VCaP (cell line): ENCODE measurements at regions not wholly inside any gene's neighbourhood (a gene's known extent, or its start where the extent isn't known, plus 50 kb on each side); places are given as distances from the start of the nearest gene placed in this dataset.

Experiments
- H3K27ac ChIP-seq: fragments of 450-650 bp; 2 replicates; pipeline ENCODE4 v1.5.1; 2017
- TF ChIP-seq, protein P1 (sequence below): fragments of 450-650 bp; conservative IDR thresholded peaks from 2 replicates; pipeline ENCODE4 v1.5.1; 2017; ENCODE audit warnings: mild to moderate bottlenecking, moderate library complexity

DNA sequence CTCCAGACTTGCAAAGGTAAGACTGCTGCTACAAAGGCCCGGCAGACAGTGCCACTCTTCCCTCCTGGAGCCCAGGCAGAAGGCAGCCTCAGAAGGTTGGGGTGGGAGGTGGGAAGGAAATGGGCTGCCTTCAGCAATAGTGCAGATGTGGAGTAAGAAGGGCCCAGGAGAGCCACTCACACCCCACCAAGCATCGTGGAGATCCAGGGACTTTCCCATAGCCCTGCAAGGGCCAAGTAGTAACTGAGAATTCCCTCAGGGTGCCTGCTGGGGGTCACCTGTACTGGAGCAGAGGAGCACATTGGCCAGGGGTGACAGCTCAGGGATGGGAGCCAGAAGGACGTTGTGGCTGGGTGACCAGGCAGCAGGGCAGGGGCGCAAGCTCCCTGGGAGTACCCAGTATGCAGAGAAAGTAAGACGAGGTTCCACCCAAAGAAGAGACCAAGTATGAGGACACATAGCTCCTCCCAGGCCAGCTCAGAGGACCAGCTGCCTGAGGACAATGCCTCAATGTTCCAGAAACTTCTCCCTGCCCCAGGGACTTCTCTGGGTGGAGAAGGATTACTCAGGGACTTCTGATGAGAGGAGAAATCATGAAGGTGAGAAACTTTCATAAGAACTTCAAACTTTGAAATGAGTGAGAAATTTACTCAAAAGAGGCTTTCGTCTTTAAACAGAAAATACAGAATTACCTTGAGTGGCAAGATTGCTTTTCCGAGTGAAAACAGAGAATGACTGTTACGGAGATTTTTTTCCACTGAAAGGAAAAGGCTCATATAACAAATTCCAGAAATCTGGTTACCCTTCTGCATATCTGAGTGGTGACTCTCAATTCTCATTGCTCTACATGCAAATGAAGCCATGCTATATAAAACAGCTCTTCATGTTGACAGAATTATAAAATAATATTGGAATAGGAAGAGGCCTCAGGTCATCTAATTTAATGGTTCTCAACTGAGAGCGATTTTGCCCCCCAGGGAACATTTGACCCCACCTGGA is 87.9 kb upstream of the TRIO start:
- TF ChIP-seq, protein P1, sequence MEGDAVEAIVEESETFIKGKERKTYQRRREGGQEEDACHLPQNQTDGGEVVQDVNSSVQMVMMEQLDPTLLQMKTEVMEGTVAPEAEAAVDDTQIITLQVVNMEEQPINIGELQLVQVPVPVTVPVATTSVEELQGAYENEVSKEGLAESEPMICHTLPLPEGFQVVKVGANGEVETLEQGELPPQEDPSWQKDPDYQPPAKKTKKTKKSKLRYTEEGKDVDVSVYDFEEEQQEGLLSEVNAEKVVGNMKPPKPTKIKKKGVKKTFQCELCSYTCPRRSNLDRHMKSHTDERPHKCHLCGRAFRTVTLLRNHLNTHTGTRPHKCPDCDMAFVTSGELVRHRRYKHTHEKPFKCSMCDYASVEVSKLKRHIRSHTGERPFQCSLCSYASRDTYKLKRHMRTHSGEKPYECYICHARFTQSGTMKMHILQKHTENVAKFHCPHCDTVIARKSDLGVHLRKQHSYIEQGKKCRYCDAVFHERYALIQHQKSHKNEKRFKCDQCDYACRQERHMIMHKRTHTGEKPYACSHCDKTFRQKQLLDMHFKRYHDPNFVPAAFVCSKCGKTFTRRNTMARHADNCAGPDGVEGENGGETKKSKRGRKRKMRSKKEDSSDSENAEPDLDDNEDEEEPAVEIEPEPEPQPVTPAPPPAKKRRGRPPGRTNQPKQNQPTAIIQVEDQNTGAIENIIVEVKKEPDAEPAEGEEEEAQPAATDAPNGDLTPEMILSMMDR: no peak
- no peak overlapping the region for H3K27ac ChIP-seq

DNA sequence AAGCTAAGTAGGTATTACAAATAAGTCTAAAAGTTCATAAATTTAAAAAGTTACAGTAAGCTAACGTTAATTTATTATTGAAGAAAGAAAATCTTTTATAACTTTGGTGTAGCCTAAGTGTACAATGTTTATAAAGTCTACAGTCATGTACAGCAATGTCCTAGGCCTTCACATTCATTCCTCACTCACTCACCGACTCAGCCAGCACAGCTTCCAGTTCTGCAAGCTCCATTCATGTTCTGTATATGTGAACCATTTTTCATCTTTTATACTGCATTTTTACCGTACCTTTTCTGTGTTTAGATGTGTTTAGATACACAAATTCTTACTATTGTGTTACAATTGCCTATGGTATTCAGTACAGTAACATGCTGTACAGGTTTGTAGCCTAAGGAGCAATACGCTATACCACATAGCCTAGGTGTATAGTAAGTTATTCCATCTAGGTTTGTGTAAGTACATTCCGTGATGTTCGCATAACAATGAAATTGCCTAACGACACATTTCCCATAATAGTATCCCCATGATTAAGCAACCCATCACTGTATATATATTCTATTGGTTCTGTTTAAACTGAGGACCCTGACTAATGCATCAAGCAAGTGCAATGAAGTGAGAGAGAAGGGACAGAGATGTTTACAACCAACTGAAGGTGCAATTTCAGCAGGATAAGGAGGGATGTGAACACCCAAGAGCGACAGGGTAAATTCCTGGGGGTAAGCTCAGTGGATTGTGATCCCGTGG is 88.9 kb upstream of the TRIO start:
- TF ChIP-seq, protein P1: no peak
- no peak overlapping the region for H3K27ac ChIP-seq

DNA sequence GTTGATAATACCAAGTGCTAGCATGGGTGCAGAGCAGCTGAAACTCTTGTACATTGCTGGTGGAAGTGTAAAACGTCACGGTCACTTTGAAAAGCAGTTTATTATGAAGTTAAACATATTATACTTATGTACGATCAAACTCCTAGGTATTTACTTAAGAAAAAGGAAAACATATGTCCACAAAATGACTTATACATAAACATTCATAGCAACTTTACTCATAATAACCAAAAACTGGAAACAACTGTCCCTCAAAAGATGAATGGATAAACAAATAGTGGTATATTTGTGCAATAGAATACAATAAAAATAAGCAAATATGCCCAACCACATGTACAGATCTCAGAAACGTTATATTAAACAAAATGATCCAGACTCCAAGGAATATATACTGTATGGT is 92.3 kb upstream of the TRIO start:
- no peak overlapping the region for H3K27ac ChIP-seq
- TF ChIP-seq, protein P1: no peak

DNA sequence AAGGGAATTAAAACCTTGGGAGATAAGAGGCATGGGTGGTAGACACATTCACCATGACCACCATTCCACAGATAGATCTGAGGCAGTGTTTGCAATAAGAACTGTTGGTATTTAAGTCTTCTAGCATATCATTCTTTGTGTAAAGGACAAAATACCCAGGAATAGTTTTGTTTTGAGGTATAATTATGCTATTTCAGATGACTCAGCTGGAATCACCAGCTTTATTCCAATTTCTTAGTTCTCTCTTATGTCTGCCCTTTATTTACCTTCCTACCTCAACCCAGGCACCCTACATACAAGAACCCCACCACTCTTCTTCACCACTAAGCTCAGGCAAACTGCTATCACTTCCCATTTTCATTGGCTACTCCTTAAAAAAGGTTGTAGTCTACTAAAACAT is 94.7 kb upstream of the TRIO start:
- TF ChIP-seq, protein P1: no peak
- no peak overlapping the region for H3K27ac ChIP-seq

DNA sequence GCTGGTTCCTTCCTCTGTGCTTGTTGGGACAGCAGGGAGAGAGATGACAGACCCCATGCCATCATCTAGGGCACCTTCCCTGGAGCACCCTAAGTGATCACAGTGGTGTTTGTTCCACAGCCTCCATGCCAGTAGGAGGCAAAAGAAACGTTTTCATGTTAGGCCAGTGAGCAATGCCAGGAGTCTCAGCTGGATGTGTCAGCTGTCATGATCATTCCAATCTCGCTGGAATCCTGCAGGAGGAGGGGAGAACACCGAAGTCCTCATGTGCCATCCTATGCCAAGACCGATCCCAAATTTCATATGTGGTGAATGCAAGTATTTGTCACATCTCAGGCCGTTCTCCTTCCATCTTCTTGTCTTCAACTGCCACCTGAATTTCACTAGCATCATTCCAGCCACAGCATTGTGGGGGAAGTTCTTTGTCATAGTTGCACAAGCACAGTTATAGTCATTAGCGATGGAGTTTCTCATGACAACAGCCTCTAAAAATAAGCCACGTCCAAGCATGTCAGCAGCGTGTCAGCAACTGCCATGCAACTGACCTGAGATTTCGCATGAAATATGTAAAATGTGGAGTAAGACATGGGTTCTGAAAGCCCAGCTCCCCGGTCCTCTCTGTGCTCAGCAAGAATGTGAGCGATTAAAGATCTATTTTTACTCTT is 97.2 kb upstream of the DNAH5 start:
- TF ChIP-seq, protein P1: no peak
- H3K27ac ChIP-seq: no peak overlapping the region

DNA sequence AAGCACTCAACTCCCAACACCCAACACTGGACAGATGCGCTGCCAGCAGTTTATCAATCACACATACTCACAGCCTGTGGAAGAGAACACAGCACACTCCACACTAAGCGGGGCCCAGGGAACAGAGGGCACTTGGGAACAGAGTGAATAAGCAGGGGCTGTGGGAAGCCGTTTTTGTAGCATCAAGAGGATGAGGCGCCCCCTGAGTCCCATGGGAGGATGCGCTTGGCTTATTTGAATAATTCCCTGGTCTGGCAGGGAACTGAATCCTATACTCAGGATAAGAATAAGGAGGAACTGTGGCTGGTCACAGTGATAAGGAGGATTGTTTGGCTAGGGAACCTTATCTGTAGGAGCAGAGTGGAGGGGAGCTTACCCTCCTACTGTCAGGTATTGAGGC is 96.1 kb upstream of the DNAH5 start:
- TF ChIP-seq, protein P1: no peak
- no peak overlapping the region for H3K27ac ChIP-seq

DNA sequence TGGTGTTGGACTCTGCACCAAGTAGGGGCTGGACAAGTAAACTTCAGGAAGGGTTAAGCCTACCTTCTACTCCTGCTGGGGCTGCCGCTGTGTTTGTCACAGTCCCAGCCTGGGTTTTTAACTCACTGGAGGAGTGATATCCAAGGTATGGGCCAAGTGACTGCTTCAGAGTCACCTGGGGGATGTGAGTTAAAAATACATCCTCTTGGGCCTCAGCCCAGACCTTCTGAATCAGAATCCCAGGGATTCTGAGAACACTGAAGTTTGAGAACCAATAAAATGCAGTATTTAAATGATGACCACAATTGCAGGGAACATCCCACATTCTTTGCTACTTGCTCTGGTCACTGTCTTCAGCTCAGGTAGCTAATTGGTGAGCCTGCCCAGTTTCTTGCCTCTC is 95.1 kb upstream of the DNAH5 start:
- TF ChIP-seq, protein P1: no peak
- no peak overlapping the region for H3K27ac ChIP-seq
